B cell (primary cell): ENCODE measurements at regions not wholly inside any gene's neighbourhood (a gene's known extent, or its start where the extent isn't known, plus 50 kb on each side); places are given as distances from the start of the nearest gene placed in this dataset.

ENCODE experiments used
- CTCF ChIP-seq: fragments of 200-600 bp; IDR thresholded peaks from one replicate; pipeline ENCODE4 v1.8.0; 2022; ENCODE audit warnings: antibody characterized with exemption, mild to moderate bottlenecking
- EZH2 ChIP-seq: IDR thresholded peaks from 2 replicates; pipeline ENCODE4 v1.6.1; 2012; ENCODE audit warnings: borderline replicate concordance, low read depth, mild to moderate bottlenecking, moderate library complexity, low read length; ENCODE audit not compliant: insufficient read depth, poor library complexity, severe bottlenecking

GRCh38 chr11:123247813-123248379, 52.8 kb upstream of the CLMP start:
- TF ChIP-seq EZH2: no peak
- no peak for TF ChIP-seq CTCF
